Stomach (tissue), 8 donors: ENCODE measurements at regions not wholly inside any gene's neighbourhood (a gene's known extent, or its start where the extent isn't known, plus 50 kb on each side); places are given as distances from the start of the nearest gene placed in this dataset.
"Not testable (repeated sequence)": the region's sequence is repeated elsewhere in the genome, so short reads cannot be mapped to it uniquely, and the experiment has no call there.

Experiments
- DNase-seq, 2 donors: peaks; one replicate each; pipeline versions ENCODE4 v3.0.0 to v3.0.0-alpha.2; 2013 to 2019
- H3K27ac ChIP-seq, 5 donors: fragments of 200-600 bp in 4 of 5; sonication (generic) in 4 of 5; one replicate each; pipeline ENCODE4 v1.5.1; 2013 to 2019; ENCODE audit warnings: mild to moderate bottlenecking in 1 of 5, moderate library complexity in 1 of 5
- H3K27me3 ChIP-seq, 3 donors: fragments of 200-600 bp; sonication (generic); one replicate each; pipeline ENCODE4 v1.5.1; 2017 to 2019; ENCODE audit warnings: mixed run types in 1 of 3
- H3K36me3 ChIP-seq, 4 donors: fragments of 200-600 bp; sonication (generic); 1 replicate in 3 of 4; 2 replicates in 1 of 4; pipeline ENCODE4 v1.5.1; 2016 to 2019
- H3K4me1 ChIP-seq, 4 donors: fragments of 200-600 bp; sonication (generic); one replicate each; pipeline ENCODE4 v1.5.1; 2016 to 2019
- H3K4me3 ChIP-seq, 4 donors: fragments of 200-600 bp; sonication (generic) in 3 of 4; one replicate each; pipeline ENCODE4 v1.5.1; 2016 to 2019; ENCODE audit warnings: mild to moderate bottlenecking in 1 of 4
- H3K9me3 ChIP-seq, 4 donors: fragments of 200-600 bp; sonication (generic); one replicate each; pipeline ENCODE4 v1.5.1; 2016 to 2019
- EP300 ChIP-seq: sonication (generic); formaldehyde crosslinking; IDR thresholded peaks from one replicate; pipeline ENCODE4 v1.6.1; 2017; ENCODE audit warnings: antibody characterized with exemption
- POLR2A ChIP-seq, 4 donors: fragments of 450-650 bp; IDR thresholded peaks; one replicate each; pipeline ENCODE4 v1.6.1; 2016; ENCODE audit warnings: antibody characterized with exemption in 4 of 4, control low read depth in 2 of 4, mild to moderate bottlenecking in 1 of 4, moderate library complexity in 1 of 4
- POLR2AphosphoS5 ChIP-seq, 3 donors: sonication (generic); formaldehyde crosslinking; IDR thresholded peaks; one replicate each; pipeline ENCODE4 v1.6.1; 2016; ENCODE audit warnings: antibody characterized with exemption in 3 of 3
- WGBS, 5 donors: extraction: QIAGEN DNeasy Blood & Tissue Kit in 3 of 5; methylation state at CpG; one replicate each; pipeline versions ENCODE4 v1.1.5 to v1.1.7; 2013 to 2018; 5-methylcytosine and 5-hydroxymethylcytosine counted together
- intact Hi-C: fragments of 100-400 bp; cut with DNase I; formaldehyde crosslinking; loops from one replicate; pipeline ENCODE4 v1.15.1; 2023; ENCODE audit warnings: low total_unique reads
- TF ChIP-seq, protein P1 (sequence below), 7 experiments: fragments of 450-650 bp in 4 of 7; fragments of 200-600 bp in 3 of 7; sonication (generic) in 3 of 7; IDR thresholded peaks; one replicate each; pipeline ENCODE4 v1.5.1; 2016 to 2019; ENCODE audit warnings: antibody characterized with exemption in 7 of 7, control low read depth in 2 of 7, mild to moderate bottlenecking in 1 of 7
- donor health status: healthy with polysubstance abuse.
- donor health status: Bipolar disorder and iron deficiency.
- donor health status: healthy.

DNA sequence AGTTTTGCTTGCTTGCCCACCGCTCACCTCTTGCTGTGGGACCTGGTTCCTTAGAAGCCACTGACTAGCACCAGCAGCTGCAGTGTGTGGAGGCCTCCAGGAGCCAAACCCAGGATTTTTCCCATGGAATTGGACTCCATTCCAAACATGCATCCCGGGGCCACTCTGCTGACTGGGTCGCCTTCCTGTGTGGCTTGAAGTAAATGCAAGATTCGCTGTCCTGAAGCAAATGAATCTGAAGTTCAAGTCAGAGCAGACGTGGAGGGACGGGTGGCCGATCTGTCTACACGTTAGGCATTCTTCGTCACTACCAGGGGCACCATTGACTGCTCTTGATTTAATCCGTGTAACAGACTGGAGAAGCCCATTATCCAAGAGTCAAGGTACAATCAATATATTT, 109.0 kb downstream of the SHOX start:
- Histone ChIP-seq H3K27ac (no peak overlapping the region), H3K36me3 (no peaks in the 10 kb centered on the region), H3K27me3 (no peaks in the 10 kb centered on the region), H3K4me1 (no peaks in the 10 kb centered on the region), H3K4me3 (no peak overlapping the region), H3K9me3 (peaks cover 0 to 47% (median 14%) of the 10 kb centered on the region in 4 donors)
- no peak for DNase-seq
- WGBS, 5 donors = 76 to 82% (median 81%) methylated on average over 10 of the region's 10 CpGs
- intact Hi-C loops = no loop called here
- TF ChIP-seq POLR2A (IDR thresholded peaks at IDR 0.05) (no peak), POLR2AphosphoS5 (IDR thresholded peaks at IDR 0.05) (no peak), EP300 (no peak)
- TF ChIP-seq, protein P1, sequence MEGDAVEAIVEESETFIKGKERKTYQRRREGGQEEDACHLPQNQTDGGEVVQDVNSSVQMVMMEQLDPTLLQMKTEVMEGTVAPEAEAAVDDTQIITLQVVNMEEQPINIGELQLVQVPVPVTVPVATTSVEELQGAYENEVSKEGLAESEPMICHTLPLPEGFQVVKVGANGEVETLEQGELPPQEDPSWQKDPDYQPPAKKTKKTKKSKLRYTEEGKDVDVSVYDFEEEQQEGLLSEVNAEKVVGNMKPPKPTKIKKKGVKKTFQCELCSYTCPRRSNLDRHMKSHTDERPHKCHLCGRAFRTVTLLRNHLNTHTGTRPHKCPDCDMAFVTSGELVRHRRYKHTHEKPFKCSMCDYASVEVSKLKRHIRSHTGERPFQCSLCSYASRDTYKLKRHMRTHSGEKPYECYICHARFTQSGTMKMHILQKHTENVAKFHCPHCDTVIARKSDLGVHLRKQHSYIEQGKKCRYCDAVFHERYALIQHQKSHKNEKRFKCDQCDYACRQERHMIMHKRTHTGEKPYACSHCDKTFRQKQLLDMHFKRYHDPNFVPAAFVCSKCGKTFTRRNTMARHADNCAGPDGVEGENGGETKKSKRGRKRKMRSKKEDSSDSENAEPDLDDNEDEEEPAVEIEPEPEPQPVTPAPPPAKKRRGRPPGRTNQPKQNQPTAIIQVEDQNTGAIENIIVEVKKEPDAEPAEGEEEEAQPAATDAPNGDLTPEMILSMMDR (IDR thresholded peaks at IDR 0.05) = no peak

DNA sequence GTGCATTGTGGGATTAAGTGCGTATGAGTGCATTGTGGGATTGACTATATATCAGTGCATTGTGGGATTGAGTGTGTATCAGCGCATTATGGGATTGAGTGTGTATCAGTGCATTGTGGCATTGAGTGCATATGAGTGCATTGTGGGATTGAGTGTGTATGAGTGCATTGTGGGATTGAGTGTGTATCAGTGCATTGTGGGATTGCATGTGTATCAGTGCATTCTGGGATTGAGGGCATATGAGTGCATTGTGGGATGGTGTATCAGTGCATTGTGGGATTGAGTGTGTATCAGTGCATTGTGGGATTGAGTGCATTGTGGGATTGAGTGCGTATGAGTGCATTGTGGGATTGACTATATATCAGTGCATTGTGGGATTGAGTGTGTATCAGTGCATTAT, 106.4 kb downstream of the SHOX start:
- H3K36me3 ChIP-seq, intact Hi-C loops, H3K4me3 ChIP-seq, H3K27me3 ChIP-seq, H3K4me1 ChIP-seq, H3K27ac ChIP-seq, DNase-seq: not testable (repeated sequence)
- WGBS, 5 donors = 75 to 97% (median 83%) methylated on average over 3 of the region's 3 CpGs
- H3K9me3 ChIP-seq = peaks cover 0 to 41% (median 17%) of the 10 kb centered on the region in 4 donors

DNA sequence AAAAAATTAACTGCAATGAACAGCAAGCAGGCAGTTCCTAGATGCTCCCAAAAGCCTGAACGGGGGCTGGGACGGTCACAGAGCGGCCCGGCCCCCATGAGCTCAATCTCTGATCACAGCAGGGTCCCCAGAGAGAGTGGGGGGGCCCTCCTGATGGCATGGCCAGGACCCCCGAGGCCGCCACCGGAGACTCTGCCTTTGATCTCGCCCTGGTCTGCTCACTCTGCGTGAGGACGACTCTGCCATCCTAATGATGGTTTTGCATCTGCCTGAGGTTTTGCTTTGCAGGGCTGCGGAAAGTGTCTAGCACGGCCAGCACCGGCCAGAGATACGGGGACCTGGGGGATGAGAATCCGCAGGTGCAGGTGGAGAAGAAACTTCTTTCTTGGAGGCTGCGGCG, 103.8 kb downstream of the SHOX start:
- TF ChIP-seq, protein P1 (IDR thresholded peaks at IDR 0.05) = no peak
- no peak for TF ChIP-seq POLR2A (IDR thresholded peaks at IDR 0.05)
- TF ChIP-seq POLR2AphosphoS5 (IDR thresholded peaks at IDR 0.05) = no peak
- TF ChIP-seq EP300 = no peak
- Histone ChIP-seq H3K36me3 (no peaks in the 10 kb centered on the region), H3K27me3 (no peaks in the 10 kb centered on the region), H3K4me1 (no peaks in the 10 kb centered on the region), H3K4me3 (no peak overlapping the region), H3K27ac (no peak overlapping the region), H3K9me3 (peaks cover 0 to 31% (median 8%) of the 10 kb centered on the region in 4 donors)
- DNase-seq = no peak
- intact Hi-C loops = no loop called here
- WGBS, 5 donors = 55 to 61% (median 58%) methylated on average over 17 of the region's 17 CpGs

DNA sequence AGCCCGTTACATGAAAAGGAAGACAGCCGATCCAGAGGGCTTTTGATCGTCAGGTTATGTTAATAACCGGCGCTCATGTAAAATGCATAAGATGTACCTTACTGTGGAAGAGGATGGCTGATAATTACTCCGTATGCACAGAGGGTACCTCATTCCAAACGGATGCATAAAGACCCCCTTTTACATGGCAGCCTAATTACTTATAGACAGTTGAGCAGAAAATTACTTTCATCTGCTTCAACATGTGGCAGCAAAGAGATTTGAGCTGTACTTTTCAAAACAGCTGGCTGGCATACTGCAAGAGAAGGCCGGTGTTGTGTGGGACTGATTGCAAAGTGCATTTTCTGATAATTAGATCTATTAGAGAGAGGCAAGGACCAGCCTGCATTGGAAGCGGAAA, 103.4 kb downstream of the SHOX start:
- Histone ChIP-seq H3K27me3 (no peaks in the 10 kb centered on the region), H3K4me1 (no peaks in the 10 kb centered on the region), H3K9me3 (peaks cover 0 to 27% (median 6%) of the 10 kb centered on the region in 4 donors), H3K4me3 (no peak overlapping the region), H3K36me3 (no peaks in the 10 kb centered on the region), H3K27ac (no peak overlapping the region)
- intact Hi-C loops = no loop called here
- no peak for DNase-seq
- TF ChIP-seq, protein P1 (IDR thresholded peaks at IDR 0.05) = no peak
- TF ChIP-seq POLR2AphosphoS5 (IDR thresholded peaks at IDR 0.05) = no peak
- no peak for TF ChIP-seq EP300
- TF ChIP-seq POLR2A (IDR thresholded peaks at IDR 0.05) = no peak
- whole genome bisulfite sequencing, 5 donors = 72 to 84% (median 82%) methylated on average over 9 of the region's 9 CpGs

DNA sequence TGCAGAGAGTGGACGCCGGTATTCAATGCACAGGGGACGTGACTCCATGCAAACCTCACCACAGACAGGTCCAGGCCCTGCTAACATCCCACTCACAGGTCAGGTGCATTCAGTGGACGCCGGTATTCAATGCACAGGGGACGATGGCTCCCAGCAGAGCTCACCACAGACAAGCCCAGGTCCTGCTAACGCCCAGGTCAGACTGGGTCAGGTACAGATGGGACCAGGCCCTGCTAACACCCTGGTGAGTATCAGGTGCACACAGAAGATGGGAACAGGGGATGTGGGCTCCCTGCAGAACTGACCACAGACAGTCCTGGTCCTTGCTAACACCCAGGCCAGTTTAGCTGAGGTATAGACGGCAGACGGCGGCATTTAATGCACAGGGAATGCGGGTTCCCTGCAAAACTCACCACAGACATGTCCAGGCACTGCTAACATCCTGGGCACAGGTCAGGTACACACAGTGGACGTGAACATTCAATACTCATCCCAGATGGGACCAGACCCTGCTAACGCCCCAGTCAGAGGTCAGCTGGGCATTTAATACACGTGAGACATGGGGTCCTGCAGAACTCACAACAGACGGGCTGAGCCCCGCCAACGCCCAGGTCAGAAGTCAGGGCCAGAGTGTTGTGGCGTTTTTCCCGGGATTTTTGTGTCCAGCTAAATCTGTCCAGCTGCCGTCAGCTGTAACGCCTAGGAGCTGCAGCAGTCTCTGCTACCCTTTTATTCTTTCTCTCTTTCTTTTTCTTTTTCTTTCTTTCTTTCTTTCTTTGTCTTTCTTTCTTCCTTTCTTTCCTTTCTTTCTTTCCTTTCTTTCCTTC, 99.2 kb downstream of the SHOX start:
- H3K27ac ChIP-seq = no peak overlapping the region
- no peaks in the 10 kb centered on the region for H3K4me1 ChIP-seq
- WGBS, 5 donors = 61 to 77% (median 73%) methylated on average over 18 to 21 of the region's 21 CpGs
- intact Hi-C loops = no loop called here
- H3K36me3 ChIP-seq = no peaks in the 10 kb centered on the region
- TF ChIP-seq, protein P1 (IDR thresholded peaks at IDR 0.05) = no peak
- no peak for TF ChIP-seq EP300
- TF ChIP-seq POLR2A (IDR thresholded peaks at IDR 0.05) = no peak
- no peak for TF ChIP-seq POLR2AphosphoS5 (IDR thresholded peaks at IDR 0.05)
- DNase-seq = no peak
- no peaks in the 10 kb centered on the region for H3K27me3 ChIP-seq
- no peak overlapping the region for H3K4me3 ChIP-seq
- H3K9me3 ChIP-seq = peaks cover 0 to 15% (median 4%) of the 10 kb centered on the region in 4 donors

DNA sequence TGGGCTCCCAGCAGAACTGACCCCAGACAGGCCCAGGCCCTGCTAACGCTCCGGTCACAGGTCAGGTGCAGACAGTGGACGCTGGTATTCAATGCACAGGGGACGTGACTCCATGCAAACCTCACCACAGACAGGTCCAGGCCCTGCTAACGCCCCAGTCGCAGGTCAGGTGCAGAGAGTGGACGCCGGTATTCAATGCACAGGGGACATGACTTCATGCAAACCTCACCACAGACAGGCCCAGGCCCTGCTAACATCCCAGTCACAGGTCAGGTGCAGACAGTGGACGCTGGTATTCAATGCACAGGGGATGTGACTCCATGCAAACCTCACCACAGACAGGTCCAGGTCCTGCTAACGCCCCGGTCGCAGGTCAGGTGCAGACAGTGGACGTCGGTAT, 98.5 kb downstream of the SHOX start:
- H3K4me3 ChIP-seq, DNase-seq, H3K4me1 ChIP-seq, H3K27ac ChIP-seq, intact Hi-C loops, H3K36me3 ChIP-seq, H3K27me3 ChIP-seq: not testable (repeated sequence)
- 76 to 88% (median 82%) methylated on average over 14 of the region's 14 CpGs; no CpG with 5 or more reads in 1 of the 5 donors for WGBS, 5 donors
- H3K9me3 ChIP-seq = peaks cover 2 to 22% (median 7%) of the 10 kb centered on the region in 4 donors

DNA sequence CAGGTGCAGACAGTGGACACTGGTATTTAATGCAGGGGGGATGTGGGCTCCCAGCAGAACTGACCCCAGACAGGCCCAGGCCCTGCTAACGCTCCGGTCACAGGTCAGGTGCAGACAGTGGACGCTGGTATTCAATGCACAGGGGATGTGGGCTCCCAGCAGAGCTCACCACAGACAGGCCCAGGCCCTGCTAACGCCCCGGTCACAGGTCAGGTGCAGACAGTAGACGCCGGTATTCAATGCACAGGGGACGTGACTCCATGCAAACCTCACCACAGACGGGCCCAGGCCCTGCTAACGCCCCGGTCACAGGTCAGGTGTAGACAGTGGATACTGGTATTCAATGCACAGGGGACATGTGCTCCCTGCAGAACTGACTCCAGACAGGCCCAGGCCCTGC, 98.0 kb downstream of the SHOX start:
- H3K27me3 ChIP-seq, DNase-seq, H3K27ac ChIP-seq, H3K36me3 ChIP-seq, intact Hi-C loops, H3K4me3 ChIP-seq, H3K4me1 ChIP-seq: not testable (repeated sequence)
- WGBS, 5 donors = 69 to 79% (median 75%) methylated on average over 7 to 11 of the region's 11 CpGs; no CpG with 5 or more reads in 1 of the 5 donors
- peaks cover 6 to 27% (median 10%) of the 10 kb centered on the region in 4 donors for H3K9me3 ChIP-seq
